Chondrocyte (in vitro differentiated cells): ENCODE measurements at regions not wholly inside any gene's neighbourhood (a gene's known extent, or its start where the extent isn't known, plus 50 kb on each side); places are given as distances from the start of the nearest gene placed in this dataset.

Experiments
- DNase-seq: peaks from one replicate; pipeline ENCODE4 v3.0.0; 2021; ENCODE audit warnings: mixed read lengths, low spot score
- H3K27ac Mint-ChIP-seq: one replicate; pipeline ENCODE4 v1.8.0; 2021; ENCODE audit warnings: mild to moderate bottlenecking, moderate library complexity, mixed read lengths; ENCODE audit not compliant: unreplicated experiment
- H3K27me3 Mint-ChIP-seq: 2 replicates; pipeline ENCODE4 v1.8.0; 2021; ENCODE audit warnings: low read depth, mixed read lengths
- H3K36me3 Mint-ChIP-seq: 2 replicates; pipeline ENCODE4 v1.8.0; 2021; ENCODE audit warnings: low read depth, mixed read lengths
- H3K4me1 Mint-ChIP-seq: 2 replicates; pipeline ENCODE4 v1.8.0; 2021; ENCODE audit warnings: low read depth, mild to moderate bottlenecking, mixed read lengths
- H3K4me3 Mint-ChIP-seq: one replicate; pipeline ENCODE4 v1.8.0; 2021; ENCODE audit warnings: mild to moderate bottlenecking, moderate library complexity, mixed read lengths; ENCODE audit not compliant: unreplicated experiment
- H3K9me3 Mint-ChIP-seq: 2 replicates; pipeline ENCODE4 v1.8.0; 2021; ENCODE audit warnings: low read depth, mixed read lengths
- TF ChIP-seq, protein P1 (sequence below): fragments of 200-600 bp; sonication (generic); IDR thresholded peaks from 2 replicates; pipeline ENCODE4 v1.5.0; 2021; ENCODE audit warnings: antibody characterized with exemption, mild to moderate bottlenecking, moderate library complexity

- H3K4me1 Mint-ChIP-seq: peaks cover 11% of the 10 kb centered on the region
- peak overlapping the region; percentile 84 for H3K4me3 Mint-ChIP-seq
- H3K27ac Mint-ChIP-seq: no peak overlapping the region
- H3K27me3 Mint-ChIP-seq: peaks cover 13% of the 10 kb centered on the region
- no peaks in the 10 kb centered on the region for H3K36me3 Mint-ChIP-seq
- TF ChIP-seq, protein P1, sequence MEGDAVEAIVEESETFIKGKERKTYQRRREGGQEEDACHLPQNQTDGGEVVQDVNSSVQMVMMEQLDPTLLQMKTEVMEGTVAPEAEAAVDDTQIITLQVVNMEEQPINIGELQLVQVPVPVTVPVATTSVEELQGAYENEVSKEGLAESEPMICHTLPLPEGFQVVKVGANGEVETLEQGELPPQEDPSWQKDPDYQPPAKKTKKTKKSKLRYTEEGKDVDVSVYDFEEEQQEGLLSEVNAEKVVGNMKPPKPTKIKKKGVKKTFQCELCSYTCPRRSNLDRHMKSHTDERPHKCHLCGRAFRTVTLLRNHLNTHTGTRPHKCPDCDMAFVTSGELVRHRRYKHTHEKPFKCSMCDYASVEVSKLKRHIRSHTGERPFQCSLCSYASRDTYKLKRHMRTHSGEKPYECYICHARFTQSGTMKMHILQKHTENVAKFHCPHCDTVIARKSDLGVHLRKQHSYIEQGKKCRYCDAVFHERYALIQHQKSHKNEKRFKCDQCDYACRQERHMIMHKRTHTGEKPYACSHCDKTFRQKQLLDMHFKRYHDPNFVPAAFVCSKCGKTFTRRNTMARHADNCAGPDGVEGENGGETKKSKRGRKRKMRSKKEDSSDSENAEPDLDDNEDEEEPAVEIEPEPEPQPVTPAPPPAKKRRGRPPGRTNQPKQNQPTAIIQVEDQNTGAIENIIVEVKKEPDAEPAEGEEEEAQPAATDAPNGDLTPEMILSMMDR: no peak
- DNase-seq: peak; percentile 59
- no peaks in the 10 kb centered on the region for H3K9me3 Mint-ChIP-seq
Measured at GRCh38 chr9:89662718-89663613, 58.2 kb downstream of the GADD45G start.

- no peaks in the 10 kb centered on the region for H3K9me3 Mint-ChIP-seq
- TF ChIP-seq, protein P1: no peak
- no peak overlapping the region for H3K4me3 Mint-ChIP-seq
- H3K36me3 Mint-ChIP-seq: no peaks in the 10 kb centered on the region
- H3K4me1 Mint-ChIP-seq: peaks cover 11% of the 10 kb centered on the region
- DNase-seq: no peak
- H3K27ac Mint-ChIP-seq: no peak overlapping the region
- peaks cover 11% of the 10 kb centered on the region for H3K27me3 Mint-ChIP-seq
Measured at GRCh38 chr9:89663614-89663970, 58.8 kb downstream of the GADD45G start.

DNA sequence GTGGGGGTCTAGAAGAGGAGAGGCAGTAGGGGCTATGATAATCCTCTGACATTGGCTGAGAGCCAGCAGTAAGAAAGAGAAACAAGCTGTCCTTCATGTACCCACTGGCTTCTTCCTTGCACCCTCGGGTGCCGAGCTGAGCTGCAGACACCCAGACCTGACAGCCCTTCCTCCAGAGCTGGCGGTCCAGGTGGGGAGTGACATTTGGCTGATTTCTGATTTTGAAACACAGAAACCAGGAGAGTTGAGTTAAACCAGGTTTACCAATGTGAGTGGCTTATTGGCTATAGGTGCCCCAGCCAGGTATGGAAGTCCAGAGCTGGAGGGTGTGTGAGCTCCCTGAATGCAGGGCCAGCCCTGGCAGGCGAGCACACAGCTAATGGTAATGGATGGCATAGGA lies 59.2 kb downstream of the GADD45G start:
- no peak overlapping the region for H3K4me3 Mint-ChIP-seq
- H3K27me3 Mint-ChIP-seq: peaks cover 11% of the 10 kb centered on the region
- TF ChIP-seq, protein P1: no peak
- no peak for DNase-seq
- H3K4me1 Mint-ChIP-seq: peaks cover 11% of the 10 kb centered on the region
- H3K36me3 Mint-ChIP-seq: no peaks in the 10 kb centered on the region
- no peak overlapping the region for H3K27ac Mint-ChIP-seq
- H3K9me3 Mint-ChIP-seq: no peaks in the 10 kb centered on the region

GRCh38 chr9:89664896-89665329 lies 60.1 kb downstream of the GADD45G start:
- peak; percentile 72 for DNase-seq
- H3K4me3 Mint-ChIP-seq: no peak overlapping the region
- H3K9me3 Mint-ChIP-seq: no peaks in the 10 kb centered on the region
- no peak overlapping the region for H3K27ac Mint-ChIP-seq
- peaks cover 11% of the 10 kb centered on the region for H3K27me3 Mint-ChIP-seq
- H3K36me3 Mint-ChIP-seq: no peaks in the 10 kb centered on the region
- TF ChIP-seq, protein P1: no peak
- peaks cover 11% of the 10 kb centered on the region for H3K4me1 Mint-ChIP-seq

DNA sequence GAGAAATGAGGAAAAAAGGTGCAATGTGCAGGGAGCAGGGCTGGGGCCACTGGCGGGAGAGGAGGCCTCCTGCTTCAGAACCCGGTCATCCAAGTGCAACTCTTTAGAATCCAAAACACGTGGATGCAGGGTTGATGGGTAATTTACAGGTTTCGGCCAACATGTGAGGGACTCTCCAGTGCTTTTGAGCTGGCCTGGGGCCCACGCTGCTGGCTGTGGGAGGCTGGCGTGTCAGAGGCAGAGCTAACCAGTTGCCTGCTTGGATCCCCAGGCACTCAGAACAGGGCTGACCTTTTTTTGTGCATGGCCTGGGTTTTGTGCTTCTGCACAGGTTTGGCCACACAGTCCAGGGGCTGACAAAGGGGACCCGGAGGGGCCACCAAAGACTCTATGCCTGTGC lies 61.6 kb downstream of the GADD45G start:
- no peak for DNase-seq
- no peak overlapping the region for H3K4me3 Mint-ChIP-seq

More for the DNA sequence above, 61.6 kb downstream of the GADD45G start:
- Mint-ChIP-seq H3K27me3 (peaks cover 11% of the 10 kb centered on the region), H3K9me3 (peaks cover 2% of the 10 kb centered on the region), H3K4me1 (peaks cover 10% of the 10 kb centered on the region), H3K36me3 (no peaks in the 10 kb centered on the region), H3K27ac (no peak overlapping the region)
- TF ChIP-seq, protein P1: no peak
